Suprapubic skin (tissue), 4 donors: ENCODE measurements at regions not wholly inside any gene's neighbourhood (a gene's known extent, or its start where the extent isn't known, plus 50 kb on each side); places are given as distances from the start of the nearest gene placed in this dataset.

Source experiments
- DNase-seq, 2 donors: peaks; one replicate each; pipeline ENCODE4 v3.0.0-alpha.2; 2019; ENCODE audit warnings: low spot score in 2 of 2
- H3K27ac ChIP-seq: fragments of 200-600 bp; sonication (generic); one replicate; pipeline ENCODE4 v1.5.1; 2019
- H3K27me3 ChIP-seq: fragments of 200-600 bp; sonication (generic); one replicate; pipeline ENCODE4 v1.5.1; 2019
- H3K36me3 ChIP-seq: fragments of 200-600 bp; sonication (generic); one replicate; pipeline ENCODE4 v1.5.1; 2019
- H3K4me1 ChIP-seq: fragments of 200-600 bp; sonication (generic); one replicate; pipeline ENCODE4 v1.5.1; 2019
- H3K4me3 ChIP-seq: fragments of 200-600 bp; sonication (generic); one replicate; pipeline ENCODE4 v1.5.1; 2019; ENCODE audit warnings: mild to moderate bottlenecking
- H3K9me3 ChIP-seq: fragments of 200-600 bp; sonication (generic); one replicate; pipeline ENCODE4 v1.5.1; 2019
- CTCF ChIP-seq, 2 donors: fragments of 200-600 bp in 1 of 2; fragments of 450-650 bp in 1 of 2; sonication (generic) in 1 of 2; IDR thresholded peaks; one replicate each; pipeline ENCODE4 v1.5.1; 2016 to 2019; ENCODE audit warnings: antibody characterized with exemption in 2 of 2, mild to moderate bottlenecking in 1 of 2, moderate library complexity in 1 of 2
- EP300 ChIP-seq: sonication (generic); formaldehyde crosslinking; IDR thresholded peaks from one replicate; pipeline ENCODE4 v1.6.1; 2017; ENCODE audit warnings: antibody characterized with exemption
- POLR2A ChIP-seq, 2 donors: fragments of 450-650 bp; IDR thresholded peaks; one replicate each; pipeline ENCODE4 v1.6.1; 2017; ENCODE audit warnings: antibody characterized with exemption in 2 of 2, mild to moderate bottlenecking in 2 of 2, moderate library complexity in 2 of 2
- POLR2AphosphoS5 ChIP-seq, 3 donors: sonication (generic); formaldehyde crosslinking; IDR thresholded peaks; one replicate each; pipeline ENCODE4 v1.6.1; 2017; ENCODE audit warnings: antibody characterized with exemption in 3 of 3
- WGBS: methylation state at CpG from one replicate; pipeline ENCODE4 v1.1.5; 2018; 5-methylcytosine and 5-hydroxymethylcytosine counted together

GRCh38 chr10:33793793-33794192 is 459.3 kb upstream of the NRP1 start:
- H3K4me1 ChIP-seq = no peaks in the 10 kb centered on the region
- no peak overlapping the region for H3K4me3 ChIP-seq
- TF ChIP-seq POLR2AphosphoS5 (IDR thresholded peaks at IDR 0.05) (no peak), CTCF (IDR thresholded peaks at IDR 0.05) (no peak), POLR2A (IDR thresholded peaks at IDR 0.05) (no peak), EP300 (no peak)
- H3K9me3 ChIP-seq = no peaks in the 10 kb centered on the region
- no peak for DNase-seq
- no peak overlapping the region for H3K27ac ChIP-seq
- no peaks in the 10 kb centered on the region for H3K36me3 ChIP-seq
- 94% methylated on average over 2 of the region's 2 CpGs for WGBS
- H3K27me3 ChIP-seq = no peaks in the 10 kb centered on the region

GRCh38 chr10:33791272-33791660 is 456.8 kb upstream of the NRP1 start:
- WGBS = 74% methylated on average over 5 of the region's 5 CpGs
- H3K27ac ChIP-seq = no peak overlapping the region
- no peak for TF ChIP-seq POLR2AphosphoS5 (IDR thresholded peaks at IDR 0.05)
- no peak for TF ChIP-seq EP300
- TF ChIP-seq CTCF (IDR thresholded peaks at IDR 0.05) = no peak
- H3K27me3 ChIP-seq = no peaks in the 10 kb centered on the region
- no peak overlapping the region for H3K4me3 ChIP-seq
- no peaks in the 10 kb centered on the region for H3K36me3 ChIP-seq
- H3K9me3 ChIP-seq = no peaks in the 10 kb centered on the region
- no peak for DNase-seq
- no peaks in the 10 kb centered on the region for H3K4me1 ChIP-seq

GRCh38 chr10:33790521-33791271 is 456.2 kb upstream of the NRP1 start:
- Histone ChIP-seq H3K27ac (no peak overlapping the region), H3K36me3 (no peaks in the 10 kb centered on the region), H3K27me3 (no peaks in the 10 kb centered on the region), H3K4me3 (no peak overlapping the region), H3K9me3 (no peaks in the 10 kb centered on the region), H3K4me1 (no peaks in the 10 kb centered on the region)
- no peak for TF ChIP-seq CTCF (IDR thresholded peaks at IDR 0.05)
- 57% methylated on average over 12 of the region's 12 CpGs for WGBS
- no peak for DNase-seq

- no peak for TF ChIP-seq EP300
- no peak for TF ChIP-seq CTCF (IDR thresholded peaks at IDR 0.05)
- TF ChIP-seq POLR2AphosphoS5 (IDR thresholded peaks at IDR 0.05) = no peak
- no peak for TF ChIP-seq POLR2A (IDR thresholded peaks at IDR 0.05)
- 90% methylated on average over 1 of the region's 1 CpG for WGBS
These were observed 449.1 kb upstream of the NRP1 start for GRCh38 chr10:33783557-33783956.

GRCh38 chr10:33783078-33783477 is 448.6 kb upstream of the NRP1 start:
- no peaks in the 10 kb centered on the region for H3K36me3 ChIP-seq
- no peak overlapping the region for H3K27ac ChIP-seq
- DNase-seq = no peak
- no peaks in the 10 kb centered on the region for H3K9me3 ChIP-seq
- no peak overlapping the region for H3K4me3 ChIP-seq
- WGBS = 93% methylated on average over 3 of the region's 3 CpGs
- no peaks in the 10 kb centered on the region for H3K4me1 ChIP-seq
- no peak for TF ChIP-seq CTCF (IDR thresholded peaks at IDR 0.05)
- TF ChIP-seq POLR2AphosphoS5 (IDR thresholded peaks at IDR 0.05) = no peak
- no peak for TF ChIP-seq POLR2A (IDR thresholded peaks at IDR 0.05)
- TF ChIP-seq EP300 = no peak
- no peaks in the 10 kb centered on the region for H3K27me3 ChIP-seq

More at GRCh38 chr10:33783557-33783956, 449.1 kb upstream of the NRP1 start:
- DNase-seq = no peak
- Histone ChIP-seq H3K27ac (no peak overlapping the region), H3K27me3 (no peaks in the 10 kb centered on the region), H3K36me3 (no peaks in the 10 kb centered on the region), H3K4me3 (no peak overlapping the region), H3K4me1 (no peaks in the 10 kb centered on the region), H3K9me3 (no peaks in the 10 kb centered on the region)
